NCI-H128 (cell line): ENCODE measurements at regions not wholly inside any gene's neighbourhood (a gene's known extent, or its start where the extent isn't known, plus 50 kb on each side); places are given as distances from the start of the nearest gene placed in this dataset.

Source experiments
- DNase-seq: peaks from one replicate; lab custom pipeline; 2025; ENCODE audit not compliant: unreplicated experiment; lab: John Stamatoyannopoulos, UW

GRCh38 chr1:13878021-13878420 lies 178.0 kb downstream of the PRDM2 start:
- no peak for DNase-seq

GRCh38 chr1:13878451-13878850 lies 178.5 kb downstream of the PRDM2 start:
- DNase-seq: no peak

- no peak for DNase-seq
Measured at GRCh38 chr1:13881385-13882088, 181.5 kb downstream of the PRDM2 start.

- no peak for DNase-seq
Measured at GRCh38 chr1:13888351-13888986, 188.5 kb downstream of the PRDM2 start.

GRCh38 chr1:13889495-13889894 lies 189.5 kb downstream of the PRDM2 start:
- DNase-seq: no peak

- no peak for DNase-seq
Measured at GRCh38 chr1:13890766-13891165, 190.8 kb downstream of the PRDM2 start.

GRCh38 chr1:13892198-13892597 lies 192.2 kb downstream of the PRDM2 start:
- no peak for DNase-seq

GRCh38 chr1:13892671-13893325 lies 192.8 kb downstream of the PRDM2 start:
- DNase-seq: no peak

GRCh38 chr1:13893409-13893821 lies 193.4 kb downstream of the PRDM2 start:
- DNase-seq: no peak

- no peak for DNase-seq
Measured at GRCh38 chr1:13896932-13897331, 196.9 kb downstream of the PRDM2 start.

- DNase-seq: no peak
Measured at GRCh38 chr1:13898406-13898805, 198.4 kb downstream of the PRDM2 start.

- DNase-seq: no peak
Measured at GRCh38 chr1:13899856-13900255, 199.9 kb downstream of the PRDM2 start.

- no peak for DNase-seq
Measured at GRCh38 chr1:13900583-13900982, 200.6 kb downstream of the PRDM2 start.

- no peak for DNase-seq
Measured at GRCh38 chr1:13901039-13901438, 201.1 kb downstream of the PRDM2 start.

GRCh38 chr1:13901597-13901996 lies 201.6 kb downstream of the PRDM2 start:
- DNase-seq: no peak

GRCh38 chr1:13908128-13908527 lies 208.1 kb downstream of the PRDM2 start:
- no peak for DNase-seq

GRCh38 chr1:13911697-13912619 lies 212.0 kb downstream of the PRDM2 start:
- DNase-seq: no peak

GRCh38 chr1:13913396-13913795 lies 213.4 kb downstream of the PRDM2 start:
- DNase-seq: no peak

GRCh38 chr1:13916530-13916929 lies 216.5 kb downstream of the PRDM2 start:
- no peak for DNase-seq

- no peak for DNase-seq
Measured at GRCh38 chr1:13917607-13918006, 217.6 kb downstream of the PRDM2 start.

- no peak for DNase-seq
Measured at GRCh38 chr1:13918862-13919261, 218.9 kb downstream of the PRDM2 start.
